ENCODE measurements at regions not wholly inside any gene's neighbourhood (a gene's known extent, or its start where the extent isn't known, plus 50 kb on each side); places are given as distances from the start of the nearest gene placed in this dataset.

DNA sequence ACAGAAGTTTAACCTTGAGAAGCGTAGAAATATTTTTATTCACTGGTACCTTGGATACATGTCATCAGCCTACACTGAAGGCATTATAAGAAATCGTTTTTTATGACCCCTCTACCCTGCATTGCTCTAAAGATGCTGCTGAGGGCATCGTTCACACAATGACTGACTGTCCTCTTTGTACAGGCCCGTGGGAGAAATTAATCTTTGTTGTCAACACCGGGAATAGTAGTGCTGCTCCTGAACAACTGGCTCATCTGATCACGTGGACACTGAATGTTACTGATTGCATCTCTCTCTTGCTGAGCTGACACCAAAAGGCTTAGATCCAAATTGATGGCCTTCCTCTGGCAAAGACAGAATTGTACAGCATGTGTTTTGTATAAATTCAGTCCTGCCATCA, 157.1 kb upstream of the SMLR1 start:
- peak; percentile 27 for DNase-seq
- Mint-ChIP-seq H3K4me1 (peaks cover 35% of the 10 kb centered on the region), H3K27ac (peak overlapping the region; percentile 79), H3K4me3 (no peak overlapping the region), H3K9me3 (no peaks in the 10 kb centered on the region), H3K36me3 (ENCODE audit: low read depth) (no peaks in the 10 kb centered on the region), H3K27me3 (ENCODE audit: low read depth, poor library complexity) (peaks cover 6% of the 10 kb centered on the region)
- no peak for TF ChIP-seq CTCF (IDR thresholded peaks at IDR 0.05)

GRCh38 chr6:130671119-130671518, 156.1 kb upstream of the SMLR1 start:
- no peak overlapping the region for H3K4me3 Mint-ChIP-seq
- peaks cover 4% of the 10 kb centered on the region for H3K27me3 Mint-ChIP-seq (ENCODE audit: low read depth, poor library complexity)
- TF ChIP-seq CTCF (IDR thresholded peaks at IDR 0.05), result no peak
- no peaks in the 10 kb centered on the region for H3K9me3 Mint-ChIP-seq
- peaks cover 37% of the 10 kb centered on the region for H3K4me1 Mint-ChIP-seq
- no peak overlapping the region for H3K27ac Mint-ChIP-seq
- no peaks in the 10 kb centered on the region for H3K36me3 Mint-ChIP-seq (ENCODE audit: low read depth)
- DNase-seq, result no peak

GRCh38 chr6:130671577-130671976, 155.6 kb upstream of the SMLR1 start:
- Mint-ChIP-seq H3K9me3 (no peaks in the 10 kb centered on the region), H3K27ac (no peak overlapping the region), H3K27me3 (ENCODE audit: low read depth, poor library complexity) (no peaks in the 10 kb centered on the region), H3K4me1 (peaks cover 41% of the 10 kb centered on the region), H3K4me3 (no peak overlapping the region), H3K36me3 (ENCODE audit: low read depth) (no peaks in the 10 kb centered on the region)
- no peak for DNase-seq
- no peak for TF ChIP-seq CTCF (IDR thresholded peaks at IDR 0.05)

- peaks cover 41% of the 10 kb centered on the region for H3K4me1 Mint-ChIP-seq
These were observed 155.1 kb upstream of the SMLR1 start for GRCh38 chr6:130672153-130672552.

GRCh38 chr6:130674604-130675003, 152.6 kb upstream of the SMLR1 start:
- H3K27me3 Mint-ChIP-seq (ENCODE audit: low read depth, poor library complexity), result no peaks in the 10 kb centered on the region
- H3K9me3 Mint-ChIP-seq, result no peaks in the 10 kb centered on the region
- H3K4me3 Mint-ChIP-seq, result no peak overlapping the region
- H3K4me1 Mint-ChIP-seq, result peaks cover 32% of the 10 kb centered on the region
- TF ChIP-seq CTCF (IDR thresholded peaks at IDR 0.05), result no peak
- no peak overlapping the region for H3K27ac Mint-ChIP-seq
- no peak for DNase-seq
- no peaks in the 10 kb centered on the region for H3K36me3 Mint-ChIP-seq (ENCODE audit: low read depth)

More at GRCh38 chr6:130672153-130672552, 155.1 kb upstream of the SMLR1 start:
- Mint-ChIP-seq H3K36me3 (ENCODE audit: low read depth) (no peaks in the 10 kb centered on the region), H3K27ac (peak overlapping the region; percentile 77), H3K9me3 (no peaks in the 10 kb centered on the region), H3K4me3 (no peak overlapping the region), H3K27me3 (ENCODE audit: low read depth, poor library complexity) (no peaks in the 10 kb centered on the region)
- no peak for TF ChIP-seq CTCF (IDR thresholded peaks at IDR 0.05)
- DNase-seq, result no peak

- Mint-ChIP-seq H3K4me3 (no peak overlapping the region), H3K27me3 (ENCODE audit: low read depth, poor library complexity) (no peaks in the 10 kb centered on the region), H3K36me3 (ENCODE audit: low read depth) (no peaks in the 10 kb centered on the region), H3K27ac (no peak overlapping the region), H3K4me1 (peaks cover 27% of the 10 kb centered on the region), H3K9me3 (no peaks in the 10 kb centered on the region)
- no peak for DNase-seq
- no peak for TF ChIP-seq CTCF (IDR thresholded peaks at IDR 0.05)
These were observed 152.1 kb upstream of the SMLR1 start for GRCh38 chr6:130675072-130675471.
